H9 (cell line): ENCODE measurements at regions not wholly inside any gene's neighbourhood (a gene's known extent, or its start where the extent isn't known, plus 50 kb on each side); places are given as distances from the start of the nearest gene placed in this dataset.

Experiments
- DNase-seq: peaks from one replicate; pipeline ENCODE4 v3.0.0-alpha.2; 2017
- H2AFZ ChIP-seq: one replicate; pipeline ENCODE4 v1.6.1; 2013; ENCODE audit warnings: mild to moderate bottlenecking, low read length, control low read depth, moderate library complexity
- H2AK5ac ChIP-seq: 2 replicates; pipeline ENCODE4 v1.6.1; 2013; ENCODE audit warnings: low read length, control low read depth, mixed read lengths; ENCODE audit not compliant: insufficient read length
- H2BK120ac ChIP-seq: one replicate; pipeline ENCODE4 v1.6.1; 2013; ENCODE audit warnings: low read depth, mild to moderate bottlenecking, low read length, control low read depth, inconsistent platforms; ENCODE audit not compliant: poor library complexity, severe bottlenecking
- H2BK12ac ChIP-seq: 2 replicates; pipeline ENCODE4 v1.6.1; 2013; ENCODE audit warnings: low read length, control low read depth, mixed read lengths, low read depth; ENCODE audit not compliant: insufficient read length
- H2BK15ac ChIP-seq: 2 replicates; pipeline ENCODE4 v1.6.1; 2013; ENCODE audit warnings: low read depth, low read length, control low read depth
- H2BK20ac ChIP-seq: one replicate; pipeline ENCODE4 v1.6.1; 2013; ENCODE audit warnings: low read depth, mild to moderate bottlenecking, low read length, control low read depth, inconsistent platforms; ENCODE audit not compliant: poor library complexity, severe bottlenecking
- H2BK5ac ChIP-seq: 2 replicates; pipeline ENCODE4 v1.6.1; 2013; ENCODE audit warnings: low read length, control low read depth, mixed read lengths; ENCODE audit not compliant: insufficient read length
- H3K14ac ChIP-seq: 2 replicates; pipeline ENCODE4 v1.6.1; 2013; ENCODE audit warnings: low read length, control low read depth; ENCODE audit not compliant: insufficient read depth
- H3K18ac ChIP-seq: 2 replicates; pipeline ENCODE4 v1.6.1; 2013; ENCODE audit warnings: low read depth, mild to moderate bottlenecking, mixed read lengths, low read length, control low read depth; ENCODE audit not compliant: insufficient read length
- H3K23ac ChIP-seq: 2 replicates; pipeline ENCODE4 v1.6.1; 2013; ENCODE audit warnings: low read length, control low read depth, mixed read lengths, low read depth; ENCODE audit not compliant: insufficient read length
- H3K23me2 ChIP-seq: 2 replicates; pipeline ENCODE4 v1.6.1; 2013; ENCODE audit warnings: low read depth, mild to moderate bottlenecking, mixed read lengths, low read length, control low read depth; ENCODE audit not compliant: insufficient read length, poor library complexity, severe bottlenecking
- H3K27ac ChIP-seq: 2 replicates; pipeline ENCODE4 v1.5.1; 2013; ENCODE audit warnings: low read length, control low read depth, mixed read lengths, low read depth; ENCODE audit not compliant: insufficient read length
- H3K27me3 ChIP-seq: 2 replicates; pipeline ENCODE4 v1.6.1; 2013; ENCODE audit warnings: low read length, control low read depth, inconsistent platforms; ENCODE audit not compliant: insufficient read depth
- H3K4ac ChIP-seq: 2 replicates; pipeline ENCODE4 v1.6.1; 2013; ENCODE audit warnings: low read depth, mild to moderate bottlenecking, control low read depth, inconsistent platforms, low read length, moderate library complexity
- H3K4me1 ChIP-seq: 2 replicates; pipeline ENCODE4 v1.6.1; 2013; ENCODE audit warnings: low read length, control low read depth, inconsistent platforms; ENCODE audit not compliant: insufficient read depth
- H3K4me2 ChIP-seq: 2 replicates; pipeline ENCODE4 v1.6.1; 2013; ENCODE audit warnings: low read length, control low read depth, mixed read lengths; ENCODE audit not compliant: insufficient read length, insufficient read depth
- H3K56ac ChIP-seq: 2 replicates; pipeline ENCODE4 v1.6.1; 2013; ENCODE audit warnings: low read depth, mild to moderate bottlenecking, mixed read lengths, low read length, control low read depth; ENCODE audit not compliant: insufficient read length
- H3K79me1 ChIP-seq: 2 replicates; pipeline ENCODE4 v1.6.1; 2013; ENCODE audit warnings: low read depth, mild to moderate bottlenecking, moderate library complexity, low read length, control low read depth, inconsistent platforms; ENCODE audit not compliant: insufficient read depth, poor library complexity, severe bottlenecking
- H3K79me2 ChIP-seq: 2 replicates; pipeline ENCODE4 v1.6.1; 2013; ENCODE audit warnings: low read length, control low read depth, inconsistent platforms; ENCODE audit not compliant: insufficient read depth
- H3K9ac ChIP-seq: 2 replicates; pipeline ENCODE4 v1.6.1; 2013; ENCODE audit warnings: low read length, control low read depth, mixed read lengths; ENCODE audit not compliant: insufficient read length; ENCODE audit errors: extremely low read depth
- H3K9me3 ChIP-seq: one replicate; pipeline ENCODE4 v1.6.1; 2013; ENCODE audit warnings: low read depth, low read length, inconsistent platforms; ENCODE audit not compliant: control insufficient read depth
- H3T11ph ChIP-seq: one replicate; pipeline ENCODE4 v1.6.1; 2013; ENCODE audit warnings: mild to moderate bottlenecking, low read length, control low read depth, inconsistent platforms
- H4K20me1 ChIP-seq: one replicate; pipeline ENCODE4 v1.6.1; 2013; ENCODE audit not compliant: control insufficient read depth, insufficient read length, insufficient read depth
- H4K5ac ChIP-seq: 2 replicates; pipeline ENCODE4 v1.6.1; 2013; ENCODE audit warnings: low read depth, mild to moderate bottlenecking, mixed read lengths, low read length, control low read depth; ENCODE audit not compliant: insufficient read length
- H4K8ac ChIP-seq: replicated peaks from 2 replicates; pipeline ENCODE4 v1.6.1; 2013; ENCODE audit warnings: low read length, control low read depth, mixed read lengths, low read depth; ENCODE audit not compliant: insufficient read length
- H4K91ac ChIP-seq: 2 replicates; pipeline ENCODE4 v1.6.1; 2013; ENCODE audit warnings: low read depth, mild to moderate bottlenecking, moderate library complexity, mixed read lengths, low read length, control low read depth; ENCODE audit not compliant: insufficient read length
- H3K27ac Mint-ChIP-seq, 3 experiments: 2 replicates in 2 of 3; 3 replicates in 1 of 3; pipeline ENCODE4 v1.8.0; 2020 to 2021; ENCODE audit warnings: mixed read lengths in 3 of 3, mild to moderate bottlenecking in 1 of 3, moderate library complexity in 1 of 3
- H3K27me3 Mint-ChIP-seq: 2 replicates; pipeline ENCODE4 v1.8.0; 2021; ENCODE audit warnings: low read depth, mild to moderate bottlenecking, moderate library complexity, mixed read lengths
- H3K36me3 Mint-ChIP-seq, 3 experiments: 2 replicates in 2 of 3; 3 replicates in 1 of 3; pipeline ENCODE4 v1.8.0; 2020 to 2021; ENCODE audit warnings: low read depth in 3 of 3, mixed read lengths in 3 of 3; ENCODE audit not compliant: insufficient read depth in 1 of 3
- H3K4me1 Mint-ChIP-seq, 2 experiments: 2 replicates each; pipeline ENCODE4 v1.8.0; 2020; ENCODE audit warnings: mixed read lengths in 2 of 2
- H3K4me3 Mint-ChIP-seq, 2 experiments: 2 replicates in 1 of 2; 3 replicates in 1 of 2; pipeline ENCODE4 v1.8.0; 2020 to 2021; ENCODE audit warnings: mild to moderate bottlenecking in 2 of 2, mixed read lengths in 2 of 2, moderate library complexity in 1 of 2
- H3K9me3 Mint-ChIP-seq, 2 experiments: 2 replicates in 1 of 2; 3 replicates in 1 of 2; pipeline ENCODE4 v1.8.0; 2020; ENCODE audit warnings: mild to moderate bottlenecking in 2 of 2, mixed read lengths in 2 of 2, moderate library complexity in 1 of 2
- CTCF ChIP-seq: fragments of 200-600 bp; sonication (generic); conservative IDR thresholded peaks from 3 replicates; pipeline ENCODE4 v1.8.0; 2021; ENCODE audit warnings: antibody characterized with exemption, mild to moderate bottlenecking
- WGBS: extraction: QIAGEN DNeasy Blood & Tissue Kit; methylation state at CpG from one replicate; pipeline ENCODE4 v1.1.7; 2013; ENCODE audit warnings: missing lambda C conversion rate, low lambda C conversion rate, mixed read lengths; ENCODE audit not compliant: insufficient read length; ENCODE audit errors: extremely low coverage; 5-methylcytosine and 5-hydroxymethylcytosine counted together

GRCh38 chr6:4666886-4667513, 109.2 kb upstream of the CDYL start:
- peak; percentile 8 for DNase-seq
- no peak overlapping the region for H2BK12ac ChIP-seq

More at GRCh38 chr6:4666886-4667513, 109.2 kb upstream of the CDYL start:
- peaks cover 11 to 20% of the 10 kb centered on the region in 2 experiments for H3K4me1 Mint-ChIP-seq
- Histone ChIP-seq H3K27ac (no peak overlapping the region), H2BK120ac (no peak overlapping the region), H3K23ac (no peak overlapping the region), H2AK5ac (no peak overlapping the region), H3K4me2 (no peak overlapping the region), H3K23me2 (no peaks in the 10 kb centered on the region), H2AFZ (no peak overlapping the region), H4K8ac (no peak overlapping the region), H3K9me3 (no peaks in the 10 kb centered on the region), H4K91ac (no peak overlapping the region), H4K5ac (no peak overlapping the region), H3K79me2 (no peaks in the 10 kb centered on the region), H3K27me3 (no peaks in the 10 kb centered on the region), H2BK5ac (no peak overlapping the region), H3K9ac (no peak overlapping the region), H3K79me1 (no peaks in the 10 kb centered on the region), H3T11ph (no peak overlapping the region), H4K20me1 (no peaks in the 10 kb centered on the region), H3K56ac (no peak overlapping the region), H3K4ac (no peak overlapping the region), H2BK15ac (no peak overlapping the region), H2BK20ac (no peak overlapping the region), H3K14ac (no peak overlapping the region), H3K18ac (no peak overlapping the region), H3K4me1 (no peaks in the 10 kb centered on the region; the same call in 1 of the 2 replicates)
- no CpG with 5 or more reads among the region's 3 CpGs for WGBS
- H3K27me3 Mint-ChIP-seq, result peaks cover 22% of the 10 kb centered on the region
- H3K36me3 Mint-ChIP-seq, result no peaks in the 10 kb centered on the region; a peak in 1 of 7 replicates
- TF ChIP-seq CTCF, result no peak
- H3K9me3 Mint-ChIP-seq, result no peaks in the 10 kb centered on the region; a peak in 2 of 5 replicates
- H3K4me3 Mint-ChIP-seq, result no peak overlapping the region
- no peak overlapping the region for H3K27ac Mint-ChIP-seq
